ENCODE measurements at regions not wholly inside any gene's neighbourhood (a gene's known extent, or its start where the extent isn't known, plus 50 kb on each side); places are given as distances from the start of the nearest gene placed in this dataset.
A peak's percentile ranks its signal among the peaks of the same experiment; 100 is the strongest.

GRCh38 chr12:108063192-108063591 is 65.9 kb upstream of the WSCD2 start:
- Histone ChIP-seq H3K27me3 (ENCODE audit: insufficient read depth, low read depth) (no peaks in the 10 kb centered on the region), H3K4me1 (ENCODE audit: low read depth, poor library complexity, severe bottlenecking) (no peaks in the 10 kb centered on the region), H4K20me1 (ENCODE audit: insufficient read depth) (no peaks in the 10 kb centered on the region), H3K4me2 (no peak overlapping the region), H3K36me3 (ENCODE audit: insufficient read depth) (no peaks in the 10 kb centered on the region), H3K27ac (no peak overlapping the region), H3K79me2 (ENCODE audit: insufficient read depth, low read depth) (no peaks in the 10 kb centered on the region), H3K4me3 (IDR thresholded peaks at IDR 0.05; ENCODE audit: insufficient read depth, low read depth, low read length) (no peak overlapping the region), H2AFZ (ENCODE audit: low read depth) (no peak overlapping the region), H3K9ac (no peak overlapping the region)
- TF ChIP-seq, protein P1, sequence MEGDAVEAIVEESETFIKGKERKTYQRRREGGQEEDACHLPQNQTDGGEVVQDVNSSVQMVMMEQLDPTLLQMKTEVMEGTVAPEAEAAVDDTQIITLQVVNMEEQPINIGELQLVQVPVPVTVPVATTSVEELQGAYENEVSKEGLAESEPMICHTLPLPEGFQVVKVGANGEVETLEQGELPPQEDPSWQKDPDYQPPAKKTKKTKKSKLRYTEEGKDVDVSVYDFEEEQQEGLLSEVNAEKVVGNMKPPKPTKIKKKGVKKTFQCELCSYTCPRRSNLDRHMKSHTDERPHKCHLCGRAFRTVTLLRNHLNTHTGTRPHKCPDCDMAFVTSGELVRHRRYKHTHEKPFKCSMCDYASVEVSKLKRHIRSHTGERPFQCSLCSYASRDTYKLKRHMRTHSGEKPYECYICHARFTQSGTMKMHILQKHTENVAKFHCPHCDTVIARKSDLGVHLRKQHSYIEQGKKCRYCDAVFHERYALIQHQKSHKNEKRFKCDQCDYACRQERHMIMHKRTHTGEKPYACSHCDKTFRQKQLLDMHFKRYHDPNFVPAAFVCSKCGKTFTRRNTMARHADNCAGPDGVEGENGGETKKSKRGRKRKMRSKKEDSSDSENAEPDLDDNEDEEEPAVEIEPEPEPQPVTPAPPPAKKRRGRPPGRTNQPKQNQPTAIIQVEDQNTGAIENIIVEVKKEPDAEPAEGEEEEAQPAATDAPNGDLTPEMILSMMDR (conservative IDR thresholded peaks at IDR 0.05; ENCODE audit: low read depth, low read length) = peak; percentile 57

DNA sequence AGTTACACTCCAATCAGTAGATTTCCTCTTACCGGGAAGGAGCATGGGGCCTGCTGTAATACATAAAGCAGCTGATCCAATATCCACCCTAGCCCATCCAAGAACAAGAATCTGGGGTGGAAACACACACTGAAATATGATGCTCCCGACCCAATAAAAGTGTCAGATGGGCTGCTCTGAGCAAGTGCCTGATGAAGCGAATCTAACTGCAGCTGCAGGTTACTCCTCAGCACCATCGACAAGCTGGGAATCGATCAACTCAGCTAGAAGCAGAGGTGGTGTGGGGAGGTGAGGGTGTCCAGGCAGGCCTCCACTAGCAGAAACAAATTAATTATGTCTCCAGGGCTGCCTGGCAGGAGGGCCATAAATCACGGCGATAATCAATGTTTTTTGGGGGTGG is 64.0 kb upstream of the WSCD2 start:
- Histone ChIP-seq H2AFZ (ENCODE audit: low read depth) (no peak overlapping the region), H3K4me1 (ENCODE audit: low read depth, poor library complexity, severe bottlenecking) (no peaks in the 10 kb centered on the region), H3K4me3 (IDR thresholded peaks at IDR 0.05; ENCODE audit: insufficient read depth, low read depth, low read length) (no peak overlapping the region), H3K9ac (no peak overlapping the region), H3K27me3 (ENCODE audit: insufficient read depth, low read depth) (no peaks in the 10 kb centered on the region), H3K4me2 (no peak overlapping the region), H3K27ac (no peak overlapping the region), H3K36me3 (ENCODE audit: insufficient read depth) (no peaks in the 10 kb centered on the region), H4K20me1 (ENCODE audit: insufficient read depth) (no peaks in the 10 kb centered on the region), H3K79me2 (ENCODE audit: insufficient read depth, low read depth) (no peaks in the 10 kb centered on the region)
- TF ChIP-seq, protein P1 (conservative IDR thresholded peaks at IDR 0.05; ENCODE audit: low read depth, low read length) = no peak

GRCh38 chr12:108066583-108067577 is 62.2 kb upstream of the WSCD2 start:
- TF ChIP-seq, protein P1 (conservative IDR thresholded peaks at IDR 0.05; ENCODE audit: low read depth, low read length) = no peak
- H2AFZ ChIP-seq (ENCODE audit: low read depth) = no peak overlapping the region

DNA sequence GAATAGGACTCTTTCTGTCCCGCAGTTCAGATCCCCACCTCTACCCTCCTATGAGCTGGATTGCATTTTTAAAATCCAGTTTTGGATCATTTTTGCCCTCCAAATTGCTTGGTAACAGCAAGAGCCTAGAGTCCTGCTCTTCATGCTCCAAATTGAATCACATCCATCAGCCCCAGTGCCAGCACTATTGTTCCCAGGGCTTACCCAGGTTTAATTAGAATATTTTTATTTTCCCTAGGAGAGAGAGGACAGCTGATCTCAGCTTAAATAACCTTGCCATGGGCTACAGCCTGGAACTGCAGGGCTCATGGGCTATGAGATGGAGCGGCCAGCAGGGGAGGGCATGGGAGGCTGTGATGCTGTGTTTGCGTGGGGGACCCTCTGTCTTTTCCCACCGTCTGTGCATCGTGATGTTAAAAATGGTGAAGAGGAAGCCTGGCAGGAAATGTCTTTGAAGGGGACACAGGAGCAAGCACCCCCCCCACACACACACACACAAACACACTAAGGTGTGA is 59.4 kb upstream of the WSCD2 start:
- H3K27me3 ChIP-seq (ENCODE audit: insufficient read depth, low read depth) = no peaks in the 10 kb centered on the region
- no peak overlapping the region for H3K27ac ChIP-seq
- H3K4me1 ChIP-seq (ENCODE audit: low read depth, poor library complexity, severe bottlenecking) = no peaks in the 10 kb centered on the region
- no peak overlapping the region for H3K9ac ChIP-seq
- H3K4me3 ChIP-seq (IDR thresholded peaks at IDR 0.05; ENCODE audit: insufficient read depth, low read depth, low read length) = no peak overlapping the region
- no peak overlapping the region for H2AFZ ChIP-seq (ENCODE audit: low read depth)
- no peaks in the 10 kb centered on the region for H3K36me3 ChIP-seq (ENCODE audit: insufficient read depth)
- H4K20me1 ChIP-seq (ENCODE audit: insufficient read depth) = no peaks in the 10 kb centered on the region
- H3K4me2 ChIP-seq = no peak overlapping the region
- TF ChIP-seq, protein P1 (conservative IDR thresholded peaks at IDR 0.05; ENCODE audit: low read depth, low read length) = no peak
- H3K79me2 ChIP-seq (ENCODE audit: insufficient read depth, low read depth) = no peaks in the 10 kb centered on the region

More at GRCh38 chr12:108066583-108067577, 62.2 kb upstream of the WSCD2 start:
- Histone ChIP-seq H3K27ac (no peak overlapping the region), H3K4me1 (ENCODE audit: low read depth, poor library complexity, severe bottlenecking) (no peaks in the 10 kb centered on the region), H3K36me3 (ENCODE audit: insufficient read depth) (no peaks in the 10 kb centered on the region), H3K79me2 (ENCODE audit: insufficient read depth, low read depth) (no peaks in the 10 kb centered on the region), H3K4me2 (no peak overlapping the region), H4K20me1 (ENCODE audit: insufficient read depth) (no peaks in the 10 kb centered on the region), H3K4me3 (IDR thresholded peaks at IDR 0.05; ENCODE audit: insufficient read depth, low read depth, low read length) (no peak overlapping the region), H3K27me3 (ENCODE audit: insufficient read depth, low read depth) (no peaks in the 10 kb centered on the region), H3K9ac (no peak overlapping the region)

Data from KMS-11 (cell line).